ENCODE measurements at regions not wholly inside any gene's neighbourhood (a gene's known extent, or its start where the extent isn't known, plus 50 kb on each side); places are given as distances from the start of the nearest gene placed in this dataset.
"Not testable (repeated sequence)": the region's sequence is repeated elsewhere in the genome, so short reads cannot be mapped to it uniquely, and the experiment has no call there.

DNA sequence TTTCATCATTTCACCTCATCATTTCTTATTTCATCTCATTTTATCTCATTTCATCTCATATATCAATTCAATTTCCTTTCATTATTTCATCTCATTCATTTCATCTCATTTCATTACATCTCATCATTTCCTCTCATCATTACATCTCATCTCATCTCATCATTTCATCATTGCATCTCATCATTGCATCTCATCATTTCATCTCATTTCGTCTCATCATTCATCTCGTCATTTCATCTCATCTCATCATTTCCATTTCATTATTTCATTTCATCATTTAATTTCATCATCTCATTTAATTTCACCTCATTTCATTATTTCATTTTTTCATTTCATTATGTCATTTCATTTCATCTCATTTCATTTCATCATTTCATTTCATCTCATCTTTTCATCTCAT is 168.5 kb upstream of the FAM72C start:
- H3K4me1 ChIP-seq; H3K9me3 ChIP-seq; H3K27me3 ChIP-seq; H3K4me3 ChIP-seq; H3K9ac ChIP-seq (ENCODE audit: low read depth in 2 of 2, low read length in 2 of 2); H3K36me3 ChIP-seq; H3K27ac ChIP-seq; DNase-seq; intact Hi-C loops (cut with DNase I): not testable (repeated sequence)

DNA sequence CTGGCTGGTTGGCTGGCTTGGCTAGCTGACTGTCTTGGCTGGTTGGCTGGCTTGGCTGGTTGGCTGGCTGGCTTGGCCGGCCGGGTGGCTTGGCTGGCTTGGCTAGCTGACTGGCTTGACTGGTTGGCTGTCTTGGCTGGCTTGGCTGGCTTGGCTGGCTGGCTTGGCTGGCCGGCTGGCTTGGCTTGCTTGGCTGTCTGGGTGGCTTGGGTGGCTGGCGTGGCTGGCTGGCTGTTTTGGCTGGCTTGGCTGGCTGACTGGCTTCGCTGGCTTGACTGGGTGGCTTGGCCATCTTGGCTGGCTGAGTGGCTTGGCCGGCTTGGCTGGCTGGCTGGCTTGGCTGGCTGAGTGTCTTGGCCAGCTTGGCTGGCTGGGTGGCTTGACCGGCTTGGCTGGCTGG is 133.2 kb upstream of the FAM72C start:
- intact Hi-C loops (cut with DNase I); H3K9me3 ChIP-seq; H3K27ac ChIP-seq; H3K27me3 ChIP-seq; H3K9ac ChIP-seq (ENCODE audit: low read depth in 2 of 2, low read length in 2 of 2); H3K4me1 ChIP-seq; H3K4me3 ChIP-seq; H3K36me3 ChIP-seq: not testable (repeated sequence)
- peak; percentile 7 for DNase-seq

DNA sequence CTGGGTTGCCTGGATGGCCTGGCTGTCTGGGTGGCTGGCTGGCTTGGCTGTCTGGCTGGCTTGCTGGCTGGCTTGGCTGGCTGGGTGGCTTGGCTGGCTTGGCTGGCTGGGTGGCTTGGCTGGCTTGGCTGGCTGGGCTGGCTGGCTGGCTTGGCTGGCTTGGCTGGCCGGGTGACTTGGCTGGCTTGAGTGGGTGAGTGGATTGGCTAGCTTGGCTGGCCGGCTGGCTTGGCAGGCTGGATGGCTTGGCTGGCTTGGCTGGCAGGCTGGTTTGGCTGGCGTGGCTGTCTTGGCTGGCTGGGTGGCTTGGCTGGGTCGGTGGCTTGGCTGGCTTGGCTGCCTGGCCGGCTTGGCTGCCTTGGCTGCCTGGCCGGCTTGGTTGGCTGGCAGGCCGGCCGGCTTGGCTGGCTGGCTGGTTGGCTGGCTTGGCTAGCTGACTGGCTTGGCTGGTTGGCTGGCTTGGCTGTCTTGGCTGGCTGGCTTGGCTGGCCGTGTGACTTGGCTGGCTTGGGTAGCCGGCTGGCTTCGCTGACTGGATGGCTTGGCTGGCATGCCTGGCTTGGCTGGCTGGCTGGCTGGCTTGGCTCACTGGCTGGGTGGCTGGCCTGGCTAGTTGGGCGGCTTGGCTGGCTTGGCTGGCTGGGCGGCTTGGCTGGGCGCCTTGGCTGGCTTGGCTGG is 132.4 kb upstream of the FAM72C start:
- H3K9ac ChIP-seq (ENCODE audit: low read depth in 2 of 2, low read length in 2 of 2); intact Hi-C loops (cut with DNase I); H3K9me3 ChIP-seq; H3K27me3 ChIP-seq; H3K4me3 ChIP-seq; H3K4me1 ChIP-seq; H3K27ac ChIP-seq; H3K36me3 ChIP-seq: not testable (repeated sequence)
- peak; percentile 60 for DNase-seq

DNA sequence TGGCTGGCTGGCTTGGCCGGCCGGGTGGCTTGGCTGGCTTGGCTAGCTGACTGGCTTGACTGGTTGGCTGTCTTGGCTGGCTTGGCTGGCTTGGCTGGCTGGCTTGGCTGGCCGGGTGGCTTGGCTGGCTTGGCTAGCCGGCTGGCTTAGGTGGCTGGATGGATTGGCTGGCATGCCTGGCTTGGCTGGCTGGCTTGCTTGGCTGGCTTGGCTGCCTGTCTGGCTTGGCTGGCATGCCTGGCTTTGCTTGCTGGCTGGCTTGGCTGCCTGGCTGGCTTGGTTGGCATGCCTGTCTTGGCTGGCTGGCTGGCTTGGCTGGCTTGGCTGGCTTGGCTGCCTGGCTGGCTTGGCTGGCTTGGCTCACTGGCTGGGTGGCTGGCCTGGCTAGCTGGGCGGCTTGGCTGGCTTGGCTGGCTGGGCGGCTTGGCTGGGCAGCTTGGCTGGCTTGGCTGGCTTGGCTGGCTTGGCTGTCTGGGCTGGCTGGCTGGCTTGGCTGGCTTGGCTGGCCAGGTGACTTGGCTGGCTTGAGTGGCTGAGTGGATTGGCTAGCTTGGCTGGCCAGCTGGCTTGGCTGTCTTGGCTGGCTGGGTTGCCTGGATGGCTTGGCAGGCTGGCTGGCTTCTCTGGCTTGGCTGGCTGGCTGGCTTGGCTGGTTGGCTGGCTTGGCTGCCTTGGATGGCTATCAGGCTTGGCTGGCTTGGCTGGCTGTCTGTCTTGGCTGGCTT is 131.5 kb upstream of the FAM72C start:
- H3K27me3 ChIP-seq; H3K9me3 ChIP-seq; H3K9ac ChIP-seq (ENCODE audit: low read depth in 2 of 2, low read length in 2 of 2); H3K36me3 ChIP-seq; H3K27ac ChIP-seq; H3K4me3 ChIP-seq; H3K4me1 ChIP-seq; intact Hi-C loops (cut with DNase I): not testable (repeated sequence)
- DNase-seq: peak; percentile 55

DNA sequence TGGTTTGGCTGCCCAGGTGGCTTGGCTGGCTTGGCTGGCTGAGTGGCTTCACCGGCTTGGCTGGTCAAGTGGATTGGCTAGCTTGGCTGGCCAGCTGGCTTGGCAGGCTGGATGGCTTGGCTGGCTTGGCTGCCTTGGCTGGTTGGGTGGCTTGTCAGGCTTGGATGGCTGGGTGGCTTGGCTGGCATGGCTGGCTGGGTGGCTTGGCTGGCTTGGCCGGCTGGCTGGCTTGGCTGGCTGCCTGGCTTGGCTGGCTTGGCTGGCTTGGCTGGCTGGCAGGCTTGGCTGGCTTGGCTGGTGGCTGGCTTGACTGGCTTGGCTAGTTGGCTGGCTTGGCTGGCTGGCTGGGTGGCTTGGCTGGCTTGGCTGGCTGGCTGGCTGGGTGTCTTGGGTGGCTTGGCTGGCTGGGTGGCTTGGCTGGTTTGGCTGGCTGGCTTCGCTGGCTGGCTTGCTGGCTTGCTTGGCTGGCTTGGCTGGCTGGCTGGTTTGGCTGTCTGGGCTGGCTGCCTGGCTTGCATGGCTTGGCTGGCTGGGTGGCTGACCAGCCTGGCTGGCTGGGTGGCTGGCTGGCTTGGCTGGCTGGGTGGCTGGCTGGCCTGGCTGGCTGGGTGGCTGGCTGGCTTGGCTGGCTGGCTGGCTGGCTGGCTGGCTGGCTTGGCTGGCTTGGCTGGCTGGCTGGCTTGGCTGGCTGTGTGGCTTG is 130.4 kb upstream of the FAM72C start:
- H3K27ac ChIP-seq; H3K27me3 ChIP-seq; H3K4me1 ChIP-seq; H3K4me3 ChIP-seq; intact Hi-C loops (cut with DNase I); H3K9ac ChIP-seq (ENCODE audit: low read depth in 2 of 2, low read length in 2 of 2); H3K36me3 ChIP-seq; H3K9me3 ChIP-seq: not testable (repeated sequence)
- peak; percentile 21 for DNase-seq

DNA sequence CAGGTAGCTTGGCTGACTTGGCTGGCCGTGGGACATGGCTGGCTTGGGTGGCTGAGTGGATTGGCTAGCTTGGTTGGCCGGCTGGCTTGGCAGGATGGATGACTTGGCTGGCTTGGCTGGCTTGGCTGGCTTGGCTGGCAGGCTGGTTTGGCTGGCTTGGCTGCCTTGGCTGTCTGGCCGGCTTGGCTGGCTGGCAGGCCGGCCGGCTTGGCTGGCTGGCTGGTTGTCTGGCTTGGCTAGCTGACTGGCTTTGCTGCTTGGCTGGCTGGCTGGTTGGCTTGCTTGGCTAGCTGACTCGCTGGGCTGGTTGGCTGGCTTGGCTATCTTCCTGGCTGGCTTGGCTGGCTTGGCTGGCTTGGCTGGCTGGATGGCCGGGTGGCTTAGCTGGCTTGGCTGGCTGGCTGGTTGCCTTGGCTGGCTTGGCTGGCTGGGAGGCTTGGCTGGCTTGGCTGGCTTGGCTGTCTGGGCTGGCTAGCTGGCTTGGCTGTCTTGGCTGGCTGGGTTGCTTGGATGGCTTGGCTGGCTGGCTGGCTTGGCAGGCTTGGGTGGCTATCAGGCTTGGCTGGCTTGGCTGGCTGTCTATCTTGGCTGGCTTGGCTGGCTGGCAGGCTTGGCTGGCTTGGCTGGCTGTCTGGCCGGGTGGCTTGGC is 129.7 kb upstream of the FAM72C start:
- TF ChIP-seq, protein P1, sequence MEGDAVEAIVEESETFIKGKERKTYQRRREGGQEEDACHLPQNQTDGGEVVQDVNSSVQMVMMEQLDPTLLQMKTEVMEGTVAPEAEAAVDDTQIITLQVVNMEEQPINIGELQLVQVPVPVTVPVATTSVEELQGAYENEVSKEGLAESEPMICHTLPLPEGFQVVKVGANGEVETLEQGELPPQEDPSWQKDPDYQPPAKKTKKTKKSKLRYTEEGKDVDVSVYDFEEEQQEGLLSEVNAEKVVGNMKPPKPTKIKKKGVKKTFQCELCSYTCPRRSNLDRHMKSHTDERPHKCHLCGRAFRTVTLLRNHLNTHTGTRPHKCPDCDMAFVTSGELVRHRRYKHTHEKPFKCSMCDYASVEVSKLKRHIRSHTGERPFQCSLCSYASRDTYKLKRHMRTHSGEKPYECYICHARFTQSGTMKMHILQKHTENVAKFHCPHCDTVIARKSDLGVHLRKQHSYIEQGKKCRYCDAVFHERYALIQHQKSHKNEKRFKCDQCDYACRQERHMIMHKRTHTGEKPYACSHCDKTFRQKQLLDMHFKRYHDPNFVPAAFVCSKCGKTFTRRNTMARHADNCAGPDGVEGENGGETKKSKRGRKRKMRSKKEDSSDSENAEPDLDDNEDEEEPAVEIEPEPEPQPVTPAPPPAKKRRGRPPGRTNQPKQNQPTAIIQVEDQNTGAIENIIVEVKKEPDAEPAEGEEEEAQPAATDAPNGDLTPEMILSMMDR (IDR thresholded peaks at IDR 0.05): no peak
- Histone ChIP-seq H3K9me3 (no peaks in the 10 kb centered on the region), H3K27me3 (no peaks in the 10 kb centered on the region), H3K4me3 (no peak overlapping the region), H3K36me3 (no peaks in the 10 kb centered on the region), H3K4me1 (no peaks in the 10 kb centered on the region), H3K27ac (no peak overlapping the region), H3K9ac (ENCODE audit: low read depth in 2 of 2, low read length in 2 of 2) (no peak overlapping the region)
- peak; percentile 20 for DNase-seq
- intact Hi-C loops (cut with DNase I): no loop called here

DNA sequence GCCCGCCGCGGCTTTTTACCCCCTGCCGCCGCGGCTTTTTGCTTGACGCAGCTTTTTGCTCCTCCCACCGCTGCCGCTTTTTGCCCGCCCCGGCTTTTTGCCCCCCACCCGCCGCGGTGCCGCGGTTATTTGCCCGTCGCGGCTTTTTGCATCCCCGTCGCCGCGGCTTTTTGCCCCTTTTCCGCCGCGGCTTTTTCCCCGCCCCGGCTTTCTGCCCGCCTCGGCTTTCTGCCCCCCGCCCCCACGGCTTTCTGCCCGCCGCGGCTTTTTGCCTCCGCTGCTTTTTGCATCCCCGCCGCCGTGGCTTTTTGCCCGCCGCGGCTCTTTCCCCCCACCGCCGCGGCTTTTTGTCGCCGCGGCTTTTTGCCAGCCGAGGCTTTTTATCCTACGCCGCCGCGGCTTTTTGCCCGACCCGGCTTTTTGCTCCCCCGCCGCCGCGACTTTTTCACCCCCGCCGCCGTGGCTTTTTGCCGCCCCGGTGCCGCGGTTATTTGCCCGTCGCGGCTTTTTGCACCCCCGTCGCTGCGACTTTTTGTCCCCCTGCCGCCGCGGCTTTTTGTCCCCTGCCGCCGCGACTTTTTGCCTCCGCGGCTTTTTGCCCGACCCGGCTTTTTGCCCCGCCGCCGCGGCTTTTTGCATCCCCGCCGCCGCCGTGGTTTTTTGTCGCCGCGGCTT is 105.5 kb upstream of the FAM72C start:
- H3K4me3 ChIP-seq; H3K4me1 ChIP-seq; DNase-seq; H3K27me3 ChIP-seq; H3K9ac ChIP-seq (ENCODE audit: low read depth in 2 of 2, low read length in 2 of 2); H3K27ac ChIP-seq; intact Hi-C loops (cut with DNase I); H3K9me3 ChIP-seq; H3K36me3 ChIP-seq: not testable (repeated sequence)

DNA sequence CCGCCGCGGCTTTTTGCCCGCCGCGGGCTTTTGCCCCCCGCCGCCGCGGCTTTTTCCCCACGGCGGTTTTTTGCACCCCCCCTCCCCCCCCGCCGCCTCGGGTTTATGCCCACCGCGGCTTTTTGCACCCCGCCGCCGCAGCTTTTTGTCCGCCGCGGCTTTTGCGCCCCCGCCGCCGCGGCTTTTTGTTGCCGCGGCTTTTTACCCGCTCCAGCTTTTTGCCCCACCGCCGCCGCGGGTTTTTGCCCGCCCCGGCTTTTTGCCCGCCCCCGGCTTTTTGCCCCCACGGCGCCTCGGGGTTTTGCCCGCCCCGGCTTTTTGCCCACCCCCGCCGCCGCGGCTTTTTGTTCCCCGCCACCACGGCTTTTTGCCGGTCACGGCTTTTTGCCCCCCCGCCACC is 104.9 kb upstream of the FAM72C start:
- H3K27me3 ChIP-seq; H3K27ac ChIP-seq; H3K4me1 ChIP-seq; H3K9ac ChIP-seq (ENCODE audit: low read depth in 2 of 2, low read length in 2 of 2); H3K36me3 ChIP-seq; DNase-seq; intact Hi-C loops (cut with DNase I); H3K4me3 ChIP-seq; H3K9me3 ChIP-seq: not testable (repeated sequence)

DNA sequence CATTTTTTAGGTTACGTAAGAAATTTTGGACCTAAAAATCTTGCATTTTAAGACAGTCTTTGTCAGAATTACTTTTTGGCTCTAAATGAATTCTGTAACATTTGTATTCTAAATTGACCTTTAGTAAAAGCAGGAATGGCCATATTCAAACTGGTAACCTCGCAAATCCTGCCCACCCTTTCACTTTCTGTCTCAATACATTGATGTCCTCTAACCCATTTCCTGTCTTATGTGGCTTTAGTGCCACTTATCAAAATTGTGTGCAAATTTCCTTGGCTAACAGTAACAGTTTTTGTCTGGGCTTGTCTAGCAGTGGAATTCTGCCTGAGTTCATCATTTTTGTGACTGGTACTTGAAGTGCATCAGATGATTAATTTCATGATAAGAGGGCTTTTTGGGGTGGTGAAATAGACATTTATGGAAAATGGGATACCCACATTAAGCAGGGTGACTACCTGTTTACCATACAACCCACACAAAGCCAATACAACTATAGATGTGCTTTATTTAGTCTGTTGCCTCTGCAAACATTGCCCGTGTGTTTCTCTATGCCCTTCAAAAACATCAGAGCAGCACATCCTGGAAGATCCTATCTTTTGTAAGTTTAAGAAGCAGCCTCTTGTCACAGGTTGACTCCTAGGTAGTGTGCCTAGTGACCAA is 98.7 kb upstream of the FAM72C start:
- H3K9me3 ChIP-seq; H3K4me1 ChIP-seq; H3K27ac ChIP-seq; H3K4me3 ChIP-seq; DNase-seq; H3K36me3 ChIP-seq; intact Hi-C loops (cut with DNase I); H3K27me3 ChIP-seq; H3K9ac ChIP-seq (ENCODE audit: low read depth in 2 of 2, low read length in 2 of 2): not testable (repeated sequence)

DNA sequence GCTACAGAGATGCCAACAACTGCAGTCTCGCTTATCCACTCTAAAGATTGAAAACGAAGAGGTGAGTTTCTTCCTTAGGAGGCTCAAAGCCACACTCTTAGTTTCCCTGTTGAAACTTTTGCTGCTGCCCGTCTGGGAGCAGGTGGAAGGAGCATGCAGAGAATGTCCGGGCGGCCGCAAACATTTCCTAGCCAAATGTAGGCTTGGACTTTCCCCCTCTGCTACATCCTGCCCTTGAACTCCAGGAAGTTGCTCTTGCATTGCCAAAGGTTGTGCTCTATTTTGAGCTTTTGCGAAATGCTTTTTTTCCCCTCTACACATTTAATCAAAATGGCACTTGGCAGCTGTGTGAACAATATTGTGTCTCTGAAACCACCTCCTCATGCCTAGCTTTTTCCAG is 95.3 kb upstream of the FAM72C start:
- H3K4me3 ChIP-seq; DNase-seq; H3K27ac ChIP-seq; H3K36me3 ChIP-seq; H3K9me3 ChIP-seq; H3K9ac ChIP-seq (ENCODE audit: low read depth in 2 of 2, low read length in 2 of 2); H3K4me1 ChIP-seq; H3K27me3 ChIP-seq; intact Hi-C loops (cut with DNase I): not testable (repeated sequence)

DNA sequence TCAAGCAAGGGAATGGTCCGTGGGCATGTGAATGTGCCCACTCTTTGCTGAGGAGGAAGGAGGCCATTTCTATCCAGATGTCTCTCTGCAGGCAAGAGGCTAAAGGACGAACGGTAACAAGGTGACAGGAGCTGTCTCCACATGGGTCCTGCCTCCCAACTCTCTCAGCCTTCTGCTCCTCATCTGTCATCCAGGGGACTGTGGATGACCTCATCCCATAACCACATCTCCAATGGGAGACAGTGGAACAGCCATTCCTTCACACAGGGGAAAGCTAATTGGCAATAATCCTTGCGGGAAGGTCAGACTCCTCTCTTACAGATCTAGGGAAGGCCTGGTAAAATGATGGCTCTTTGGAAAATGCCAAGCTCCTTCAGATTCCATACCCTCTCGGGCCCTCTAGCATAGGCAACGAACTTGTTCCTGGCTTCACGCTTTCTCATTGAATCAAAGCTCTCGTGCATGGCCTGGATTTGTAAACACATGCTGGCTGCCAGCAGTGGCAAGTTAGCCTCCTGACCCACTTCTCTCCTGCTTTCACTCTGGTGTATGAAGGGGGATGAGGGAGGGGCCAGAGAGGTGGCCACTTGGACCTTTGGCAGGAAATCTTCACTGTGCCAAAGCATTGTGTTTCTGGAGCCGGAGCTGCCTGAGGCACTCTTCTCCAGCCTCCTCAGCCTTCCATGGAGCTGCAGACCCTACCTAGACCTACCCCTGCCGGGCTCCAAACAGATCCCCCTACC is 94.5 kb upstream of the FAM72C start:
- H3K27ac ChIP-seq; intact Hi-C loops (cut with DNase I); H3K9ac ChIP-seq (ENCODE audit: low read depth in 2 of 2, low read length in 2 of 2); H3K4me3 ChIP-seq; H3K27me3 ChIP-seq; H3K4me1 ChIP-seq; H3K9me3 ChIP-seq; H3K36me3 ChIP-seq; DNase-seq: not testable (repeated sequence)
